Neural crest cell (in vitro differentiated cells): ENCODE measurements at regions not wholly inside any gene's neighbourhood (a gene's known extent, or its start where the extent isn't known, plus 50 kb on each side); places are given as distances from the start of the nearest gene placed in this dataset.

Experiments used
- DNase-seq: peaks from one replicate; pipeline ENCODE4 v3.0.0; 2021; ENCODE audit warnings: low read depth, mixed read lengths, low spot score
- H3K27ac Mint-ChIP-seq: one replicate; pipeline ENCODE4 v1.8.0; 2021; ENCODE audit warnings: mild to moderate bottlenecking, mixed read lengths; ENCODE audit not compliant: unreplicated experiment
- H3K27me3 Mint-ChIP-seq: 2 replicates; pipeline ENCODE4 v1.8.0; 2021; ENCODE audit warnings: low read depth, mild to moderate bottlenecking, mixed read lengths
- H3K36me3 Mint-ChIP-seq: 2 replicates; pipeline ENCODE4 v1.8.0; 2021; ENCODE audit warnings: low read depth, mild to moderate bottlenecking, mixed read lengths
- H3K4me1 Mint-ChIP-seq: 2 replicates; pipeline ENCODE4 v1.8.0; 2021; ENCODE audit warnings: mixed read lengths
- H3K4me3 Mint-ChIP-seq: one replicate; pipeline ENCODE4 v1.8.0; 2021; ENCODE audit warnings: mild to moderate bottlenecking, mixed read lengths
- H3K9me3 Mint-ChIP-seq: 2 replicates; pipeline ENCODE4 v1.8.0; 2021; ENCODE audit warnings: mixed read lengths
- TF ChIP-seq, protein P1 (sequence below): fragments of 200-600 bp; sonication (generic); conservative IDR thresholded peaks from 2 replicates; pipeline ENCODE4 v1.5.0; 2021; ENCODE audit warnings: antibody characterized with exemption, mild to moderate bottlenecking

DNA sequence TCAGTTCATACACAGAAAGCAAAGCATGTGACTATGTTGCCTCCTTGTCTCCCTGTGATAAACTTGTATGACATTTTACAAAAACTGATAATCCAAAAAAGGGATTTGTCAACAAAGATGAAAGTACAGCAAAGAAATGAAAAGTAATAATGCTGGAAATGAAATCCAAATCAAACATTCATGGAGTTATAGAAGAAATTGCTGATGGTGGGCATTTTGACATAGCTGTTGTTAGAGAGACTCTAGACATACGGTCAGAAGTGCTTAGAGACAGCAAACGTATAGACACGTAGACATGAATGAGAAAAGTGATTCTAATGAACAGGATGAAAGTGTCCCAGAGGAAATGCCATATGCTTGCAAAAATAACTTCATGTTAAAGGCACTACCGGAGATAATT, 186.9 kb upstream of the RGMB start:
- no peak overlapping the region for H3K4me3 Mint-ChIP-seq
- no peak overlapping the region for H3K27ac Mint-ChIP-seq
- peaks cover 15% of the 10 kb centered on the region for H3K4me1 Mint-ChIP-seq

DNA sequence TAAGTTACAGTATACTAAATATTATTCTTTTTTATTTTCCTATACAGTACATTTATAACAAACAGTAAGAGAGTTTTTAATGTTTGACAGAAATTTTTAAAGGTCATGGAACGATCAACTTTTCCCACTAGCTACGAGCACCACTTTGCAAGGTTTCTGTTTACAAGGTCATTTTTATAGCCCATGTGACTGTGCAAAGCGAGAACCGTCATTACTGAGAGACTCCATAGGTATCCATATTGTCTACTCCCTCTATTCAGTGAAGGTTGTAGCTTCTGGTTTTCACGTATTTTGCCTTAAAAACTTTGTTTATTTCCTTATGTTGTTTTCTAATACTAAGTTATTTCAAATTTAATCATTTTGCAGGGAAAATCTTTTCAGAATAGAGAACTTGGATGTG, 186.3 kb upstream of the RGMB start:
- TF ChIP-seq, protein P1, sequence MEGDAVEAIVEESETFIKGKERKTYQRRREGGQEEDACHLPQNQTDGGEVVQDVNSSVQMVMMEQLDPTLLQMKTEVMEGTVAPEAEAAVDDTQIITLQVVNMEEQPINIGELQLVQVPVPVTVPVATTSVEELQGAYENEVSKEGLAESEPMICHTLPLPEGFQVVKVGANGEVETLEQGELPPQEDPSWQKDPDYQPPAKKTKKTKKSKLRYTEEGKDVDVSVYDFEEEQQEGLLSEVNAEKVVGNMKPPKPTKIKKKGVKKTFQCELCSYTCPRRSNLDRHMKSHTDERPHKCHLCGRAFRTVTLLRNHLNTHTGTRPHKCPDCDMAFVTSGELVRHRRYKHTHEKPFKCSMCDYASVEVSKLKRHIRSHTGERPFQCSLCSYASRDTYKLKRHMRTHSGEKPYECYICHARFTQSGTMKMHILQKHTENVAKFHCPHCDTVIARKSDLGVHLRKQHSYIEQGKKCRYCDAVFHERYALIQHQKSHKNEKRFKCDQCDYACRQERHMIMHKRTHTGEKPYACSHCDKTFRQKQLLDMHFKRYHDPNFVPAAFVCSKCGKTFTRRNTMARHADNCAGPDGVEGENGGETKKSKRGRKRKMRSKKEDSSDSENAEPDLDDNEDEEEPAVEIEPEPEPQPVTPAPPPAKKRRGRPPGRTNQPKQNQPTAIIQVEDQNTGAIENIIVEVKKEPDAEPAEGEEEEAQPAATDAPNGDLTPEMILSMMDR: no peak
- Mint-ChIP-seq H3K27ac (no peak overlapping the region), H3K9me3 (peaks cover 9% of the 10 kb centered on the region), H3K27me3 (no peaks in the 10 kb centered on the region), H3K36me3 (no peaks in the 10 kb centered on the region), H3K4me1 (peaks cover 15% of the 10 kb centered on the region), H3K4me3 (no peak overlapping the region)
- DNase-seq: no peak

More for the DNA sequence above, 186.9 kb upstream of the RGMB start:
- TF ChIP-seq, protein P1: no peak
- no peaks in the 10 kb centered on the region for H3K27me3 Mint-ChIP-seq
- peaks cover 9% of the 10 kb centered on the region for H3K9me3 Mint-ChIP-seq
- H3K36me3 Mint-ChIP-seq: no peaks in the 10 kb centered on the region
- no peak for DNase-seq

DNA sequence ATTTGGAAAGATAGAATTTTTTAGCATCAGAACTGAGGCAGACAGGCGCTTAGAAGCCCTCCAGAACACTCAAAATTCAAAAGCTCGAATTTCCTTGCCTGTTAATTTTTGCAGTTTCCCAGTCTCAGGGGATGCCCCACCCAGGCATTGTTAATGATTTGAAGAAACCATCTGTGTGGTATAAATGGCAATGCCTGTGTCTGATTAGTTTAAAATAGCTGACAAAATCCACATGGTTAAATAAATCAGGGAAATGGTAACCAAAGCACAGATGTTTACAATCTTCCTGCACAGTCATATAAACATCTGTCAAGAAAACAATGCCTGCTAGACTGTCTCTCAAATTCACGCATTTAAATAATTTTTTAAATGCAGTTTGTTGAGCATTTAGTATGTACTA, 185.2 kb upstream of the RGMB start:
- H3K4me3 Mint-ChIP-seq: no peak overlapping the region
- no peak overlapping the region for H3K27ac Mint-ChIP-seq
- TF ChIP-seq, protein P1: no peak

DNA sequence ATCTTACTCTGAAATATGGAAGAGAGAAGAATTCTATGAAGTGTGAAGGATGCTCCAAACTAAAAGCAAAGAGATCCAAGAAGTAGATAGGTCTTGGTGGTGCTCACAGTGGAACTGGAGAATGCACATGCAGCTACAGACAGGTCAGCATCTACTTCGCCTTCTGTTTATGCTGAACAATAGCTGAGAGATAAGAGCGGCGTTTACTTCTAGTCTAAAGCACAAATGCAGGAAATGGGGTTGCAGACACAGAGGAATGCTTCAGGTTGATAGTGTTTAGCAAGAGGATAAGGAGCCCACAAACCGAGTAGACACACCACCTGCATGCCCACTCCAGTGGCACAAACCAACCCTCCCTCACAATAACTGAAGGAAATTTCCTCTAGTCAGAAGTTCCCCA, 180.0 kb upstream of the RGMB start:
- Mint-ChIP-seq H3K27me3 (no peaks in the 10 kb centered on the region), H3K4me3 (no peak overlapping the region), H3K4me1 (peaks cover 7% of the 10 kb centered on the region), H3K9me3 (peaks cover 9% of the 10 kb centered on the region), H3K36me3 (peaks cover 8% of the 10 kb centered on the region), H3K27ac (peak overlapping the region; percentile 44)
- TF ChIP-seq, protein P1: no peak
- DNase-seq: no peak

More for the DNA sequence above, 185.2 kb upstream of the RGMB start:
- H3K36me3 Mint-ChIP-seq: no peaks in the 10 kb centered on the region
- peaks cover 15% of the 10 kb centered on the region for H3K4me1 Mint-ChIP-seq
- no peak for DNase-seq
- no peaks in the 10 kb centered on the region for H3K27me3 Mint-ChIP-seq
- peaks cover 9% of the 10 kb centered on the region for H3K9me3 Mint-ChIP-seq

DNA sequence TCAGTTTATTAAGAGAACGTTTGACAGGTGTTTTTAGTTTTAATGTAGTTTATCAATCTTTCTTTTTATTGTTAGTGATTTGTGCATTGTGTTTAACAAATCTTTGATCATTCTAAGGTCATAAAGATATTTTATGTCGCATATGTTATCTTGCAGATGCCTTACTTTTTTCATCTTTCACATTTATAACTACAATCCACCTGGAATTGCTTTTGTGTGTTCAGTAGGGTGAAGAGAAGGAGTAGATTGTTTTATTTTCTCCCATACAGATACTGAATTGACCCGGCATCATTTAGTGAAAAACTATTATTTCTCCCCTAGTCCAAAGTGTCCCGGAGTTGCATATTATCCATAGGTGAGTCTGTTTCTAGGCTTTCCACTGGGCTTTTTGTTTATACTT, 179.4 kb upstream of the RGMB start:
- Mint-ChIP-seq H3K9me3 (peaks cover 11% of the 10 kb centered on the region), H3K4me3 (no peak overlapping the region), H3K36me3 (peaks cover 10% of the 10 kb centered on the region), H3K27me3 (no peaks in the 10 kb centered on the region), H3K27ac (no peak overlapping the region), H3K4me1 (peaks cover 2% of the 10 kb centered on the region)
- no peak for DNase-seq
- TF ChIP-seq, protein P1: no peak

DNA sequence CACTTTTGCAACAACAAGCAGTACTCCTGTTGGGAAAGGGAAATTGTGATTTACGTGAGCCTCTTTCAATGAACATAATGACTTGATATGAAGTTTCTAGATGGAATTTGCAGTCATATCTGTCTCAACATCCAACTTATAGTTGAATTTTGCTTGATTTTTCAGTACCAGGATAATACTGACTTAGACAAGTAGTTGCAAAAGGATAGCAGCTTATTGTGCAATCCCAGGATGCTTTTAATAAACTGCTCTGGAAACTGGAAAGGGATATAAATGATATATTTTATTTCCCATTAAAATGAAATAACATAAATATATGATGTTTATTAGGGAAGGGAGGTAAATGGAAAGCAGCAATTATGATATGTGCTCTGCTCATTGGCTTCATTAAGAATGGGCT, 174.4 kb upstream of the RGMB start:
- H3K36me3 Mint-ChIP-seq: peaks cover 25% of the 10 kb centered on the region
- H3K4me3 Mint-ChIP-seq: no peak overlapping the region
- DNase-seq: no peak
- TF ChIP-seq, protein P1: no peak
- peaks cover 33% of the 10 kb centered on the region for H3K9me3 Mint-ChIP-seq
- H3K27me3 Mint-ChIP-seq: no peaks in the 10 kb centered on the region
- peaks cover 11% of the 10 kb centered on the region for H3K4me1 Mint-ChIP-seq
- no peak overlapping the region for H3K27ac Mint-ChIP-seq
